ENCODE measurements at regions not wholly inside any gene's neighbourhood (a gene's known extent, or its start where the extent isn't known, plus 50 kb on each side); places are given as distances from the start of the nearest gene placed in this dataset.

- TF ChIP-seq ZNF274 (IDR thresholded peaks at IDR 0.05; ENCODE audit: low read depth, low read length) (no peak), YY1 (IDR thresholded peaks at IDR 0.05; ENCODE audit: insufficient read depth, insufficient read length) (no peak), SUZ12 (IDR thresholded peaks at IDR 0.05; ENCODE audit: extremely low read depth, insufficient read depth, insufficient read length) (no peak)
Observed at GRCh38 chr2:116444256-116444872, 1370.1 kb upstream of the DDX18 start.
